Sigmoid colon (tissue), 6 donors: ENCODE measurements at regions not wholly inside any gene's neighbourhood (a gene's known extent, or its start where the extent isn't known, plus 50 kb on each side); places are given as distances from the start of the nearest gene placed in this dataset.

ENCODE experiments used
- DNase-seq: peaks from one replicate; pipeline ENCODE4 v3.0.0-alpha.2; 2019
- H3K27ac ChIP-seq, 4 donors: fragments of 200-600 bp; sonication (generic); one replicate each; pipeline ENCODE4 v1.5.1; 2016 to 2019; ENCODE audit warnings: mild to moderate bottlenecking in 1 of 4
- H3K27me3 ChIP-seq, 3 donors: fragments of 200-600 bp; sonication (generic); one replicate each; pipeline ENCODE4 v1.5.1; 2019; ENCODE audit warnings: mild to moderate bottlenecking in 1 of 3
- H3K36me3 ChIP-seq, 4 donors: fragments of 200-600 bp; sonication (generic); one replicate each; pipeline ENCODE4 v1.5.1; 2016 to 2019
- H3K4me1 ChIP-seq, 4 donors: fragments of 200-600 bp; sonication (generic); one replicate each; pipeline ENCODE4 v1.5.1; 2017 to 2019
- H3K4me3 ChIP-seq, 4 donors: fragments of 200-600 bp; sonication (generic); one replicate each; pipeline ENCODE4 v1.5.1; 2017 to 2019; ENCODE audit warnings: mild to moderate bottlenecking in 2 of 4, moderate library complexity in 1 of 4
- H3K9me3 ChIP-seq, 4 donors: fragments of 200-600 bp in 3 of 4; sonication (generic) in 3 of 4; one replicate each; pipeline versions ENCODE4 v1.5.1 to v1.6.1; 2013 to 2019
- EP300 ChIP-seq, 4 donors: sonication (generic); formaldehyde crosslinking; IDR thresholded peaks; one replicate each; pipeline ENCODE4 v1.6.1; 2017; ENCODE audit warnings: antibody characterized with exemption in 4 of 4
- POLR2A ChIP-seq, 2 donors: fragments of 450-650 bp; IDR thresholded peaks; one replicate each; pipeline ENCODE4 v1.6.1; 2016; ENCODE audit warnings: antibody characterized with exemption in 2 of 2, mild to moderate bottlenecking in 2 of 2, moderate library complexity in 2 of 2
- POLR2AphosphoS5 ChIP-seq, 4 donors: sonication (generic); formaldehyde crosslinking; IDR thresholded peaks; one replicate each; pipeline ENCODE4 v1.6.1; 2017; ENCODE audit warnings: antibody characterized with exemption in 4 of 4
- WGBS, 2 donors: extraction: QIAGEN DNeasy Blood & Tissue Kit; methylation state at CpG; one replicate each; pipeline ENCODE4 v1.1.7; 2013; 5-methylcytosine and 5-hydroxymethylcytosine counted together
- intact Hi-C: fragments of 100-400 bp; cut with DNase I; formaldehyde crosslinking; loops from one replicate; pipeline ENCODE4 v1.15.1; 2023
- TF ChIP-seq, protein P1 (sequence below), 4 experiments: fragments of 450-650 bp in 3 of 4; fragments of 200-600 bp in 1 of 4; IDR thresholded peaks; one replicate each; pipeline ENCODE4 v1.5.1; 2016 to 2019; ENCODE audit warnings: antibody characterized with exemption in 4 of 4, mild to moderate bottlenecking in 3 of 4, moderate library complexity in 2 of 4
- donor health status: healthy with polysubstance abuse.
- donor health status: healthy.

GRCh38 chr21:16965424-16965823 lies 547.4 kb upstream of the CXADR start:
- Histone ChIP-seq H3K27me3 (no peaks in the 10 kb centered on the region), H3K4me1 (peaks cover 0 to 6% (median 0%) of the 10 kb centered on the region in 4 donors), H3K9me3 (no peaks in the 10 kb centered on the region), H3K4me3 (no peak overlapping the region), H3K27ac (no peak overlapping the region), H3K36me3 (no peaks in the 10 kb centered on the region)
- intact Hi-C loops, result no loop called here
- DNase-seq, result no peak
- TF ChIP-seq EP300 (IDR thresholded peaks at IDR 0.05), result no peak
- TF ChIP-seq POLR2AphosphoS5 (IDR thresholded peaks at IDR 0.05), result no peak
- TF ChIP-seq, protein P1, sequence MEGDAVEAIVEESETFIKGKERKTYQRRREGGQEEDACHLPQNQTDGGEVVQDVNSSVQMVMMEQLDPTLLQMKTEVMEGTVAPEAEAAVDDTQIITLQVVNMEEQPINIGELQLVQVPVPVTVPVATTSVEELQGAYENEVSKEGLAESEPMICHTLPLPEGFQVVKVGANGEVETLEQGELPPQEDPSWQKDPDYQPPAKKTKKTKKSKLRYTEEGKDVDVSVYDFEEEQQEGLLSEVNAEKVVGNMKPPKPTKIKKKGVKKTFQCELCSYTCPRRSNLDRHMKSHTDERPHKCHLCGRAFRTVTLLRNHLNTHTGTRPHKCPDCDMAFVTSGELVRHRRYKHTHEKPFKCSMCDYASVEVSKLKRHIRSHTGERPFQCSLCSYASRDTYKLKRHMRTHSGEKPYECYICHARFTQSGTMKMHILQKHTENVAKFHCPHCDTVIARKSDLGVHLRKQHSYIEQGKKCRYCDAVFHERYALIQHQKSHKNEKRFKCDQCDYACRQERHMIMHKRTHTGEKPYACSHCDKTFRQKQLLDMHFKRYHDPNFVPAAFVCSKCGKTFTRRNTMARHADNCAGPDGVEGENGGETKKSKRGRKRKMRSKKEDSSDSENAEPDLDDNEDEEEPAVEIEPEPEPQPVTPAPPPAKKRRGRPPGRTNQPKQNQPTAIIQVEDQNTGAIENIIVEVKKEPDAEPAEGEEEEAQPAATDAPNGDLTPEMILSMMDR (IDR thresholded peaks at IDR 0.05), result no peak
- TF ChIP-seq POLR2A (IDR thresholded peaks at IDR 0.05), result no peak

GRCh38 chr21:16968436-16968835 lies 544.4 kb upstream of the CXADR start:
- H3K4me3 ChIP-seq, result no peak overlapping the region
- WGBS, 2 donors, result 56 to 87% methylated on average over 1 of the region's 1 CpG
- H3K27ac ChIP-seq, result no peak overlapping the region
- H3K9me3 ChIP-seq, result no peaks in the 10 kb centered on the region
- no peak for DNase-seq
- H3K4me1 ChIP-seq, result peaks cover 0 to 6% (median 0%) of the 10 kb centered on the region in 4 donors
- TF ChIP-seq, protein P1 (IDR thresholded peaks at IDR 0.05), result no peak
- TF ChIP-seq EP300 (IDR thresholded peaks at IDR 0.05) (no peak), POLR2AphosphoS5 (IDR thresholded peaks at IDR 0.05) (no peak), POLR2A (IDR thresholded peaks at IDR 0.05) (no peak)
- no peaks in the 10 kb centered on the region for H3K36me3 ChIP-seq
- intact Hi-C loops, result no loop called here
- H3K27me3 ChIP-seq, result no peaks in the 10 kb centered on the region

DNA sequence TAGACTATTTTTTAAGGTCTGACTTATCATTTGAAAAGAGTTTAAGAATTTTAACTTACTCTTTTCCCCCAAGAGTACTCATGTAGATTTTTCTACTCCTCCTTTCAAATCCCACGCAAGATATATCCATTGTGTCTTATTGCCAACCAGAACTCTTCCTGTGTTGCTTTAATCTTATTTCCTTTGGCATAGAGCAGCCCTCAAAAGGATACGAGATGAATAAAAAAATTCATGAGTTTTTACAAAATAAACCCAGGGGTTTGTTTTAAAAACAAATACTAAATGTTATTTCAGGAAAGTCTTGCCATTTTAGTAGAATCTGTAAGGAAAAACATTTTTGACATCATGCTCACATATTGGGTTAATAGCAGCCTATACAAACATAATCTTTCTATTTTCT lies 543.2 kb upstream of the CXADR start:
- no peak for DNase-seq
- Histone ChIP-seq H3K36me3 (no peaks in the 10 kb centered on the region), H3K4me1 (peaks cover 0 to 6% (median 0%) of the 10 kb centered on the region in 4 donors), H3K4me3 (no peak overlapping the region), H3K9me3 (no peaks in the 10 kb centered on the region), H3K27ac (no peak overlapping the region), H3K27me3 (no peaks in the 10 kb centered on the region)
- intact Hi-C loops, result no loop called here
- 51 to 66% methylated on average over 2 of the region's 2 CpGs for WGBS, 2 donors
- no peak for TF ChIP-seq POLR2AphosphoS5 (IDR thresholded peaks at IDR 0.05)
- TF ChIP-seq EP300 (IDR thresholded peaks at IDR 0.05), result no peak
- TF ChIP-seq, protein P1 (IDR thresholded peaks at IDR 0.05), result no peak
- TF ChIP-seq POLR2A (IDR thresholded peaks at IDR 0.05), result no peak

DNA sequence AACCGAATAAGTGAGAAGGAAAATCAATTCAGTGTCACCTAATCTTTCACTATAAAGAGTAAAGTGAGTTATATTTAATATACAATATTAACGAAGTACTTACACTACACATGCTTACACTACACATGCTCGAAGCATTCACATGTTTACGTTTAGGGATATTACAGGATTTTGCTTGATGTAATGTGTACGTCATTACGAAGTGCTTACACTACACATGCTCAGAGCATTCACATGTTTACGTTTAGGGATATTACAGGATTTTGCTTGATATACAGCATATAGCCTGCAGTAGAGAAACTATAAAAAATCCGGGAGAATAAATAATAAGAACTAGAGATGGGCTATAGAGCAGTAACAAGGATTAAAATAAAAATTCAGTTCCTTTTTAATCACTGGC lies 538.8 kb upstream of the CXADR start:
- no peak for DNase-seq
- Histone ChIP-seq H3K9me3 (no peaks in the 10 kb centered on the region), H3K27me3 (no peaks in the 10 kb centered on the region), H3K4me1 (peaks cover 0 to 11% (median 10%) of the 10 kb centered on the region in 4 donors), H3K4me3 (no peak overlapping the region), H3K36me3 (no peaks in the 10 kb centered on the region), H3K27ac (no peak overlapping the region)
- TF ChIP-seq POLR2AphosphoS5 (IDR thresholded peaks at IDR 0.05), result no peak
- intact Hi-C loops, result no loop called here
- 77 to 82% methylated on average over 8 of the region's 8 CpGs for WGBS, 2 donors

GRCh38 chr21:16976193-16976592 lies 536.6 kb upstream of the CXADR start:
- Histone ChIP-seq H3K36me3 (no peaks in the 10 kb centered on the region), H3K9me3 (no peaks in the 10 kb centered on the region), H3K4me1 (peaks cover 0 to 11% (median 10%) of the 10 kb centered on the region in 4 donors), H3K27ac (no peak overlapping the region), H3K4me3 (no peak overlapping the region), H3K27me3 (no peaks in the 10 kb centered on the region)
- no peak for TF ChIP-seq EP300 (IDR thresholded peaks at IDR 0.05)
- no peak for TF ChIP-seq POLR2AphosphoS5 (IDR thresholded peaks at IDR 0.05)
- no peak for TF ChIP-seq POLR2A (IDR thresholded peaks at IDR 0.05)
- TF ChIP-seq, protein P1 (IDR thresholded peaks at IDR 0.05), result no peak
- intact Hi-C loops, result no loop called here
- no peak for DNase-seq
- 37 to 46% methylated on average over 2 of the region's 2 CpGs for WGBS, 2 donors
